NCI-H2227 treated with DMSO at 0.1 percent for 48 hours (cell line): ENCODE measurements at regions not wholly inside any gene's neighbourhood (a gene's known extent, or its start where the extent isn't known, plus 50 kb on each side); places are given as distances from the start of the nearest gene placed in this dataset.

ENCODE experiments used
- DNase-seq: peaks from one replicate; lab custom pipeline; 2025; lab: John Stamatoyannopoulos, UW

GRCh38 chr6:79302341-79302740 lies 67.9 kb upstream of the HMGN3 start:
- DNase-seq = no peak

GRCh38 chr6:79301290-79301689 lies 66.8 kb upstream of the HMGN3 start:
- DNase-seq = no peak

- no peak for DNase-seq
Measured at GRCh38 chr6:79296211-79296610, 61.7 kb upstream of the HMGN3 start.
